ENCODE measurements at regions not wholly inside any gene's neighbourhood (a gene's known extent, or its start where the extent isn't known, plus 50 kb on each side); places are given as distances from the start of the nearest gene placed in this dataset.
A peak's percentile ranks its signal among the peaks of the same experiment; 100 is the strongest.

- TF ChIP-seq KAT7 (CRISPR knock-in tag; IDR thresholded peaks at IDR 0.05; ENCODE audit: borderline replicate concordance) (no peak), NCOA6 (IDR thresholded peaks at IDR 0.05) (no peak), MBD1 (CRISPR knock-in tag; IDR thresholded peaks at IDR 0.05) (no peak), SRSF1 (IDR thresholded peaks at IDR 0.05; ENCODE audit: low read depth, low read length) (no peak), CEBPZ (IDR thresholded peaks at IDR 0.05; ENCODE audit: borderline replicate concordance, low read depth, low read length) (no peak), MIER1 (IDR thresholded peaks at IDR 0.05; ENCODE audit: low read depth) (no peak), DLX4 (CRISPR knock-in tag; IDR thresholded peaks at IDR 0.05) (no peak), MXI1 (IDR thresholded peaks at IDR 0.05; ENCODE audit: low read depth, low read length) (no peak), TGIF2 (CRISPR knock-in tag; IDR thresholded peaks at IDR 0.05) (no peak), MYBL2 (IDR thresholded peaks at IDR 0.05; ENCODE audit: low read depth) (no peak), MYBL2 (CRISPR knock-in tag; IDR thresholded peaks at IDR 0.05; ENCODE audit: borderline replicate concordance) (no peak), HCFC1 (IDR thresholded peaks at IDR 0.05; ENCODE audit: low read depth, low read length) (no peak), ZNF134 (CRISPR knock-in tag; conservative IDR thresholded peaks at IDR 0.05) (no peak), POLR2A (conservative IDR thresholded peaks at IDR 0.05) (no peak), KDM4B (IDR thresholded peaks at IDR 0.05; ENCODE audit: borderline replicate concordance in 2 of 2, low read depth in 1 of 2) (no peak), SP1 (CRISPR knock-in tag; IDR thresholded peaks at IDR 0.05) (no peak)
Measured at GRCh38 chr1:59223198-59223597, 73.7 kb upstream of the FGGY start.

More at GRCh38 chr1:59223198-59223597, 73.7 kb upstream of the FGGY start:
- POLR2A ChIA-PET = interaction anchor here (2.0 kb wide), 1 partner anchor 10 kb away, joined by 7 read pairs; no protein-coding TSS in a partner anchor
- no TSS peak for BruUV-seq (replicated peaks)
- no peaks in the 10 kb centered on the region for H3K36me3 ChIP-seq (ENCODE audit: control insufficient read depth, insufficient read depth, low read length)
- H3K9me1 ChIP-seq (ENCODE audit: control insufficient read depth, insufficient read depth, low read length) = no peaks in the 10 kb centered on the region
- H3K4me2 ChIP-seq (ENCODE audit: insufficient read depth, low read length) = no peak overlapping the region
- no peak overlapping the region for H3K27ac ChIP-seq (ENCODE audit: extremely low read depth, low read depth, low read length)
- CTCF ChIA-PET (ENCODE audit: low intra/inter-chr PET ratio) = no interaction called here
- peaks cover 0 to 2% of the 10 kb centered on the region in 2 experiments; a peak in 1 of 5 replicates for H3K4me1 ChIP-seq (replicated peaks in 1 of 2; ENCODE audit: control insufficient read depth in 2 of 2, insufficient read depth in 2 of 2, low read length in 2 of 2)
- FAIRE-seq = no peak
- no peaks in the 10 kb centered on the region for H3K79me2 ChIP-seq (ENCODE audit: control insufficient read depth, insufficient read depth, low read length)
- no peaks in the 10 kb centered on the region for H3K27me3 ChIP-seq (ENCODE audit: control insufficient read depth in 2 of 2, insufficient read depth in 2 of 2, low read length in 2 of 2)
- ATAC-seq = no peak
- H3K4me3 ChIP-seq = no peak overlapping the region
- intact Hi-C loops (cut with micrococcal nuclease) (no loop called here), in situ Hi-C loops (cut with MboI) (no loop called here)
- H3K9me3 ChIP-seq (replicated peaks; ENCODE audit: control insufficient read depth, insufficient read depth, low read depth, low read length) = no peaks in the 10 kb centered on the region
- 14% methylated on average over 2 of the region's 2 CpGs for WGBS (ENCODE audit: insufficient coverage, low coverage, missing lambda C conversion rate)
- no peaks in the 10 kb centered on the region for H4K20me1 ChIP-seq (replicated peaks; ENCODE audit: control insufficient read depth, insufficient read depth, low read length)
- no peak overlapping the region for H2AFZ ChIP-seq (ENCODE audit: low read depth, low read length)
- DNase-seq (ENCODE audit: extremely low read depth in 1 of 4, low spot score in 3 of 4) = peak in 1 of 4 experiments; percentile 5
- H3K9ac ChIP-seq (ENCODE audit: insufficient read depth in 1 of 2, low read depth in 2 of 2, low read length in 2 of 2) = no peak overlapping the region
